Natural killer cell treated with Interleukin-12 subunit alpha and Interleukin-12 subunit beta and Interleukin-15 and Interleukin-18, amount 100 ng/mL, for 72 hours (primary cell): ENCODE measurements at regions not wholly inside any gene's neighbourhood (a gene's known extent, or its start where the extent isn't known, plus 50 kb on each side); places are given as distances from the start of the nearest gene placed in this dataset.
"Not testable (repeated sequence)": the region's sequence is repeated elsewhere in the genome, so short reads cannot be mapped to it uniquely, and the experiment has no call there.

Experiments used
- ATAC-seq, 2 donors: fragments of 150-1000 bp; cut with Tn5 transposase in 1 of 2; sonication (Bioruptor Pico), chemical (Tn5 transposase) in 1 of 2; 2 replicates each; pipeline ENCODE4 v1.10.0; 2021
- DNase-seq: peaks from one replicate; pipeline ENCODE4 v3.0.0; 2022; ENCODE audit warnings: low spot score
- H3K27ac Mint-ChIP-seq, 2 donors: 1 replicate in 1 of 2; 2 replicates in 1 of 2; pipeline ENCODE4 v1.8.0; 2022; ENCODE audit warnings: mixed read lengths in 2 of 2, mild to moderate bottlenecking in 1 of 2, moderate library complexity in 1 of 2
- H3K27me3 Mint-ChIP-seq, 2 donors: 1 replicate in 1 of 2; 2 replicates in 1 of 2; pipeline ENCODE4 v1.8.0; 2022; ENCODE audit warnings: mixed read lengths in 2 of 2
- H3K36me3 Mint-ChIP-seq: one replicate; pipeline ENCODE4 v1.8.0; 2022; ENCODE audit warnings: mixed read lengths
- H3K4me1 Mint-ChIP-seq, 2 donors: 1 replicate in 1 of 2; 2 replicates in 1 of 2; pipeline ENCODE4 v1.8.0; 2022; ENCODE audit warnings: low read depth in 2 of 2, mixed read lengths in 2 of 2, mild to moderate bottlenecking in 1 of 2
- H3K4me3 Mint-ChIP-seq: one replicate; pipeline ENCODE4 v1.8.0; 2022; ENCODE audit warnings: mixed read lengths
- H3K9me3 Mint-ChIP-seq: 2 replicates; pipeline ENCODE4 v1.8.0; 2022; ENCODE audit warnings: mixed read lengths

GRCh38 chr6:21342501-21342900 is 251.1 kb upstream of the SOX4 start:
- Mint-ChIP-seq H3K36me3 (no peaks in the 10 kb centered on the region), H3K27ac (no peak overlapping the region), H3K27me3 (peaks cover 11 to 32% of the 10 kb centered on the region in 2 donors), H3K4me3 (no peak overlapping the region), H3K9me3 (peaks cover 2% of the 10 kb centered on the region), H3K4me1 (no peaks in the 10 kb centered on the region)
- ATAC-seq (no peak), DNase-seq (no peak)

- ATAC-seq, H3K27ac Mint-ChIP-seq: not testable (repeated sequence)
- H3K27me3 Mint-ChIP-seq = peaks cover 6 to 30% of the 10 kb centered on the region in 2 donors
Observed at GRCh38 chr6:21345704-21346103, 247.8 kb upstream of the SOX4 start.

DNA sequence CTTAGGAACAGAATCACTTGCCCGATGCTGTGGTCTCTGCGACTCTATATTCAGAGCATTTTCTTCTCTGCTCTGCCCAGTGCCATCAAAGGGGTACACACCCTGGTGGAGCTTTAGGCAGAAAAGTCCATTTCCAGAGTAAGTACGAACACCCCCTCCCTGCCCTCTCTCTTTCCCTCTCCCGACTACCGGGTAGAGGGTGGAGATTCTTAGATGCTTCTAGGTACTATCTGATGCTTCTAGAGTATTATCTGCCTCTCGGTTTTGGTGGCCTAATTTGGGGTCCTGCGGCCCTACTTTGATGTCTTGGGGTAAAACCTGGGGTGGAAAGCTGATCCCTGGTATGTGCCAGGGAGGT is 245.4 kb upstream of the SOX4 start:
- ATAC-seq (peak in 1 of 2 donors; percentile 49), DNase-seq (no peak)
- Mint-ChIP-seq H3K27me3 (peaks cover 6 to 30% of the 10 kb centered on the region in 2 donors), H3K9me3 (peaks cover 2% of the 10 kb centered on the region), H3K36me3 (no peaks in the 10 kb centered on the region), H3K27ac (no peak overlapping the region), H3K4me1 (no peaks in the 10 kb centered on the region), H3K4me3 (no peak overlapping the region)

More at GRCh38 chr6:21345704-21346103, 247.8 kb upstream of the SOX4 start:
- not testable (repeated sequence) for H3K4me3 Mint-ChIP-seq, H3K36me3 Mint-ChIP-seq, H3K4me1 Mint-ChIP-seq, H3K9me3 Mint-ChIP-seq, DNase-seq

- Mint-ChIP-seq H3K9me3 (peaks cover 2% of the 10 kb centered on the region), H3K36me3 (no peaks in the 10 kb centered on the region), H3K4me1 (no peaks in the 10 kb centered on the region), H3K4me3 (no peak overlapping the region), H3K27ac (no peak overlapping the region), H3K27me3 (peaks cover 6 to 29% of the 10 kb centered on the region in 2 donors)
- no peak for DNase-seq
- peak in 1 of 2 donors; percentile 5 for ATAC-seq
Observed at GRCh38 chr6:21348504-21349195, 244.9 kb upstream of the SOX4 start.

GRCh38 chr6:21349834-21350233 is 243.7 kb upstream of the SOX4 start:
- Mint-ChIP-seq H3K9me3 (peaks cover 2% of the 10 kb centered on the region), H3K4me3 (no peak overlapping the region)
- ATAC-seq = no peak

GRCh38 chr6:21350926-21351325 is 242.6 kb upstream of the SOX4 start:
- DNase-seq (no peak), ATAC-seq (no peak)
- no peaks in the 10 kb centered on the region for H3K9me3 Mint-ChIP-seq
- H3K4me3 Mint-ChIP-seq = no peak overlapping the region
- peaks cover 2 to 14% of the 10 kb centered on the region in 2 donors for H3K27me3 Mint-ChIP-seq
- H3K4me1 Mint-ChIP-seq = no peaks in the 10 kb centered on the region
- no peak overlapping the region for H3K27ac Mint-ChIP-seq
- no peaks in the 10 kb centered on the region for H3K36me3 Mint-ChIP-seq

More at GRCh38 chr6:21349834-21350233, 243.7 kb upstream of the SOX4 start:
- H3K4me1 Mint-ChIP-seq = no peaks in the 10 kb centered on the region
- no peak overlapping the region for H3K27ac Mint-ChIP-seq
- peaks cover 4 to 21% of the 10 kb centered on the region in 2 donors for H3K27me3 Mint-ChIP-seq
- DNase-seq = no peak
- H3K36me3 Mint-ChIP-seq = no peaks in the 10 kb centered on the region

GRCh38 chr6:21352131-21352530 is 241.4 kb upstream of the SOX4 start:
- Mint-ChIP-seq H3K27ac (no peak overlapping the region), H3K27me3 (peaks cover 0 to 7% of the 10 kb centered on the region in 2 donors), H3K4me3 (no peak overlapping the region), H3K4me1 (no peaks in the 10 kb centered on the region), H3K36me3 (no peaks in the 10 kb centered on the region), H3K9me3 (no peaks in the 10 kb centered on the region)
- DNase-seq (no peak), ATAC-seq (no peak)

- Mint-ChIP-seq H3K4me3 (no peak overlapping the region), H3K9me3 (no peaks in the 10 kb centered on the region), H3K27ac (no peak overlapping the region), H3K27me3 (no peaks in the 10 kb centered on the region), H3K36me3 (no peaks in the 10 kb centered on the region), H3K4me1 (no peaks in the 10 kb centered on the region)
- DNase-seq = no peak
- no peak for ATAC-seq
Observed at GRCh38 chr6:21354805-21355238, 238.7 kb upstream of the SOX4 start.

DNA sequence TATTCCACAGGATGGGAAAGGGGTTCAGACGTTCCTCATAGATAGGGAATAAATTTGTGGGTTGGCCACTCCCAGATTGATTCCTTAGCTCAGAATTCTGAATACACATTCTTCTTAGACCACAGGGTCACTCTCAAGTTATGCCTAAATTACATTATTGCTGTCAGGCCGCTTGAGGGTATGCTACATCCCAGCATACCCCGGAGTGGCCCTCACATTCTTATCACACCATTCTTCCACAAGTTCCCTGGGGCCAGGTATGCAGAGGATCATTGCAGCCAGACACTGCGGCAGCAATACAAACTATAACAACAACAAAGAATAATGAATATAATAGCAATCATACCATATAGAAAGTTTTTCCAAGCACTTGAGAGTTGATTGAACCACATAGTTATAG is 237.9 kb upstream of the SOX4 start:
- H3K27me3 Mint-ChIP-seq = no peaks in the 10 kb centered on the region
- no peaks in the 10 kb centered on the region for H3K36me3 Mint-ChIP-seq
- no peaks in the 10 kb centered on the region for H3K9me3 Mint-ChIP-seq
- H3K27ac Mint-ChIP-seq = no peak overlapping the region
- no peaks in the 10 kb centered on the region for H3K4me1 Mint-ChIP-seq
- H3K4me3 Mint-ChIP-seq = no peak overlapping the region
- DNase-seq = no peak
- no peak for ATAC-seq

DNA sequence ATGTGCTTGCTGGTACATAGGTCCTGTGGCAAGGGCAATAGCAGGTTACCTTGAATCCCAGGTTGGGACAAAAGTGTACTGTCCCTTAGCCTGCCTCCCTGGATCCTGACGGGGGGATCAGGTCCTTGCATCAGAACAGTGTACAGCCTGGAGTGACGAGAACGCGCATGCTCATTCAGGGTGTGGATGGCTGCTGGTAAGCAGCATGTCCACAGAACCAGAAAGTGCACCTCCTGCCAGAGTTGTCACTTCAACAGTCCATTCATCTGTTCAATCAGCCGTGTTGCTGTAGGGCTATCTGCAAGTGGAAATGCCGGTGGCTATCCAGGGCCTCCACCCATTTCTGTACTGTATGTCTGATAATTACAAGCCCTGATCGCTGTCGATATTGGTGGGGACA is 236.3 kb upstream of the SOX4 start:
- H3K9me3 Mint-ChIP-seq = no peaks in the 10 kb centered on the region
- no peaks in the 10 kb centered on the region for H3K36me3 Mint-ChIP-seq
- H3K4me1 Mint-ChIP-seq = no peaks in the 10 kb centered on the region
- H3K4me3 Mint-ChIP-seq = no peak overlapping the region
- DNase-seq = no peak
- H3K27me3 Mint-ChIP-seq = no peaks in the 10 kb centered on the region
- no peak overlapping the region for H3K27ac Mint-ChIP-seq
- ATAC-seq = no peak

- no peaks in the 10 kb centered on the region for H3K4me1 Mint-ChIP-seq
- H3K27me3 Mint-ChIP-seq = peaks cover 3 to 8% of the 10 kb centered on the region in 2 donors
- no peaks in the 10 kb centered on the region for H3K36me3 Mint-ChIP-seq
- DNase-seq (no peak), ATAC-seq (peak in 1 of 2 donors; percentile 26)
- no peak overlapping the region for H3K27ac Mint-ChIP-seq
- no peak overlapping the region for H3K4me3 Mint-ChIP-seq
- no peaks in the 10 kb centered on the region for H3K9me3 Mint-ChIP-seq
Observed at GRCh38 chr6:21359926-21360325, 233.6 kb upstream of the SOX4 start.

GRCh38 chr6:21360336-21360735 is 233.2 kb upstream of the SOX4 start:
- DNase-seq (no peak), ATAC-seq (no peak)
- no peaks in the 10 kb centered on the region for H3K36me3 Mint-ChIP-seq
- no peaks in the 10 kb centered on the region for H3K9me3 Mint-ChIP-seq
- H3K27me3 Mint-ChIP-seq = peaks cover 3 to 8% of the 10 kb centered on the region in 2 donors
- H3K4me3 Mint-ChIP-seq = no peak overlapping the region
- H3K4me1 Mint-ChIP-seq = no peaks in the 10 kb centered on the region
- H3K27ac Mint-ChIP-seq = no peak overlapping the region

DNA sequence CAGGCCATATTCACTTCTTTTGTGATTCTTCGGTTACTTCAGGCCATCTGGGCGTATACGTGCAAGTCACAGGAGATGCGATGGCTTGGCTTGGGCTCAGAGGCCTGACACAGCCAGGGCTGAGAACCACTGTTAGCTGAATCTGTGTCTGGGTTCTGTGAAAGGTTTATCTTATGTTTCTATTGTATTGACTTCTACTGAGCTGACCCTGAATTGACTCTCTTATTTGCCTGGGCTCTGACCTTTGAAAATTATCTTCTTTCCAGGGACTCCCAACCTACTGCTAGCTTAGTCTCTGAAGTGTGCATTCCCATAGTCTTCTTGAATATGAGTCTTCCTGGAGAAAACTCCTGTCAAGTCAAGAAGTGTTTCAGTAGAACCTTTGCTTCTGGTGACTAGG is 226.4 kb upstream of the SOX4 start:
- H3K9me3 Mint-ChIP-seq = no peaks in the 10 kb centered on the region
- H3K27ac Mint-ChIP-seq = no peak overlapping the region
- no peaks in the 10 kb centered on the region for H3K36me3 Mint-ChIP-seq
- ATAC-seq = no peak
- peaks cover 11 to 19% of the 10 kb centered on the region in 2 donors for H3K27me3 Mint-ChIP-seq
- H3K4me1 Mint-ChIP-seq = no peaks in the 10 kb centered on the region
- no peak for DNase-seq
- no peak overlapping the region for H3K4me3 Mint-ChIP-seq

DNA sequence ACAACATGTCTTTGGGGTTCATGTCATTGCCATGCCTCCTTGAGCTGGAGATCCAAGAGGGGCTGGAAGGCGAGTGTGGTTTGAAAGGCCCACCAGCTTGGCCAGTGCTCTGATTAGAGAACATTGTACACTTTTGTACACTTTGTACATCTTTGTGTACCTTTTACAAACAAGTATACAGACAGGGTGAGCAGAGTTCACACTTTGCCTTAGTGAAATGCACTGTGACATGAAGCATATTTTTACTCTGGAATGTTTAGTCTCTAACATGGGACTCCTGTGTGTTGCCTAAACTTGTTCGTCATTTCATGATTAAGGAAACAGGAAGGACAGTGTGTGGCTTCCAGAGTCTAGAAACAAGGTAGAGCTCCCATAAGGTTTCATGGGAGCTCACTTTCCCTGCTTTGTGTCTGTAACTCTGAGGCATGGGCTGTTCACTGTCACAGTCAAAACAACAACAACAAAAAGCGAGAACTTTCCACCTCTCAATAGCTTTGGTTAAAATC is 225.8 kb upstream of the SOX4 start:
- H3K27me3 Mint-ChIP-seq = peaks cover 11 to 19% of the 10 kb centered on the region in 2 donors
- no peaks in the 10 kb centered on the region for H3K4me1 Mint-ChIP-seq
- H3K27ac Mint-ChIP-seq = no peak overlapping the region
- no peak overlapping the region for H3K4me3 Mint-ChIP-seq
- ATAC-seq = no peak
- no peak for DNase-seq
- H3K36me3 Mint-ChIP-seq = no peaks in the 10 kb centered on the region
- no peaks in the 10 kb centered on the region for H3K9me3 Mint-ChIP-seq

- H3K27ac Mint-ChIP-seq = no peak overlapping the region
- ATAC-seq (no peak), DNase-seq (no peak)
- no peaks in the 10 kb centered on the region for H3K36me3 Mint-ChIP-seq
- no peaks in the 10 kb centered on the region for H3K9me3 Mint-ChIP-seq
- H3K4me1 Mint-ChIP-seq = no peaks in the 10 kb centered on the region
- no peak overlapping the region for H3K4me3 Mint-ChIP-seq
- peaks cover 10 to 16% of the 10 kb centered on the region in 2 donors for H3K27me3 Mint-ChIP-seq
Observed at GRCh38 chr6:21371061-21371460, 222.5 kb upstream of the SOX4 start.
